ENCODE measurements at regions not wholly inside any gene's neighbourhood (a gene's known extent, or its start where the extent isn't known, plus 50 kb on each side); places are given as distances from the start of the nearest gene placed in this dataset.

DNA sequence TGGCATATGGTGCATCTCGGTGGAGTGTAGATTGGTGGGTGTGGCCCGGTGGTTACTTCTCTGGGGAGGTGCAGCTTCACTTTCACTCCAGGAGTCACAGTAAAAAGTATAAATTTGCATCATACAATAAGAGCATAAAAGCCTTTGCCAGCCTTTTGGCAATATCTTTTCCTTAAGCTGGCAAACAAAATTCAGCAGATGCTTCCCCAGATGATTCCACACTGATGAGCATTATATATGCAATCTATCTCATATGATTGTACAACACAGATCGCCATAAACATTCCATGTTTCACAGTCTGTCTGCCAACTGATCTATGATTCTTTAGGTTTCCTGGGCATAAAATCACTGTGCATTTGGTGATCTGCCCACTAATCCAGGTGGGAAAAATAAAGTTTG, 120.2 kb upstream of the ALCAM start:
- 88% methylated on average over 3 of the region's 3 CpGs; no CpG with 5 or more reads in 1 of the 2 experiments for WGBS, 2 experiments (ENCODE audit: extremely low coverage in 1 of 2, insufficient coverage in 1 of 2, insufficient read length in 1 of 2, insufficient replicate concordance in 2 of 2, low coverage in 1 of 2, low lambda C conversion rate in 2 of 2, missing lambda C conversion rate in 1 of 2)
- POLR2A ChIA-PET (ENCODE audit: partially characterized antibody), result no interaction called here
- TF ChIP-seq TEAD4 (IDR thresholded peaks at IDR 0.05; ENCODE audit: low read depth, low read length) (no peak), CBX5 (IDR thresholded peaks at IDR 0.05; ENCODE audit: low read depth, low read length) (no peak), POLR2A (IDR thresholded peaks at IDR 0.05; ENCODE audit: control extremely low read depth in 1 of 2, low read depth in 2 of 2, low read length in 2 of 2) (no peak), SUZ12 (IDR thresholded peaks at IDR 0.05; ENCODE audit: low read length) (no peak), JUN (IDR thresholded peaks at IDR 0.05; ENCODE audit: low read depth, low read length) (no peak), RBBP5 (IDR thresholded peaks at IDR 0.05; ENCODE audit: borderline replicate concordance, low read depth, low read length) (no peak)
- H3K27me3 ChIP-seq (replicated peaks in 1 of 4; ENCODE audit: control insufficient read depth in 3 of 4, extremely low read depth in 1 of 4, insufficient read depth in 3 of 4, low read length in 3 of 4), result no peaks in the 10 kb centered on the region
- no peaks in the 10 kb centered on the region for H3K79me1 ChIP-seq (ENCODE audit: low read depth, low read length)
- no peak overlapping the region for H2AFZ ChIP-seq (ENCODE audit: low read length)
- no peak overlapping the region for H4K8ac ChIP-seq (ENCODE audit: extremely low read depth, insufficient read depth, low read length)
- 0 out of 4 replicates have a peak, but pooled peaks cover 0 to 3% of the 10 kb centered on the region in 2 experiments for H3K9me3 ChIP-seq (ENCODE audit: insufficient read depth in 2 of 2, low read depth in 1 of 2, low read length in 1 of 2)
- H3K18ac ChIP-seq (ENCODE audit: extremely low read depth, low read length), result no peak overlapping the region
- no peak for DNase-seq (ENCODE audit: low read depth in 1 of 2, low spot score in 2 of 2)
- H3K79me2 ChIP-seq (ENCODE audit: control insufficient read depth in 1 of 2, insufficient read depth in 2 of 2, low read length in 2 of 2), result no peaks in the 10 kb centered on the region
- no peak overlapping the region for H2BK120ac ChIP-seq (replicated peaks; ENCODE audit: low read depth, low read length)
- H3K4me3 ChIP-seq (ENCODE audit: extremely low read depth in 1 of 4, insufficient read depth in 2 of 4, low read depth in 3 of 4, low read length in 4 of 4), result no peak overlapping the region
- no peaks in the 10 kb centered on the region for H4K20me1 ChIP-seq (replicated peaks in 1 of 2; ENCODE audit: control insufficient read depth in 1 of 2, insufficient read depth in 2 of 2, low read length in 2 of 2)
- H2BK5ac ChIP-seq (ENCODE audit: low read depth, low read length), result no peak overlapping the region
- no peak overlapping the region for H3K27ac ChIP-seq (ENCODE audit: low read depth, low read length)
- no peak overlapping the region for H3K4me2 ChIP-seq (ENCODE audit: insufficient read depth in 1 of 2, low read depth in 2 of 2, low read length in 2 of 2)
- H3K23ac ChIP-seq (ENCODE audit: insufficient read length), result no peak overlapping the region
- no peak overlapping the region for H2AK5ac ChIP-seq (ENCODE audit: low read depth, low read length)
- H2BK15ac ChIP-seq (ENCODE audit: low read length), result no peak overlapping the region
- no peak overlapping the region for H3K4ac ChIP-seq (replicated peaks; ENCODE audit: insufficient read length, low read depth, low read length)
- H3K56ac ChIP-seq (replicated peaks; ENCODE audit: insufficient read length, low read depth, low read length), result no peak overlapping the region
- CTCF ChIA-PET (ENCODE audit: partially characterized antibody), result no interaction called here
- H4K5ac ChIP-seq (ENCODE audit: insufficient read length, low read depth, low read length), result no peak overlapping the region
- no peak overlapping the region for H3K14ac ChIP-seq (ENCODE audit: insufficient read length)
- H3K36me3 ChIP-seq (ENCODE audit: control insufficient read depth in 2 of 4, insufficient read depth in 4 of 4, low read length in 3 of 4), result no peaks in the 10 kb centered on the region
- H3K9ac ChIP-seq (replicated peaks in 1 of 4; ENCODE audit: extremely low read depth in 1 of 4, low read depth in 3 of 4, low read length in 3 of 4), result no peak overlapping the region
- H2BK12ac ChIP-seq (ENCODE audit: low read depth, low read length), result no peak overlapping the region
- H4K91ac ChIP-seq (replicated peaks; ENCODE audit: insufficient read length, low read length), result no peak overlapping the region
- no peaks in the 10 kb centered on the region for H3K23me2 ChIP-seq (ENCODE audit: low read depth, low read length)
- no peaks in the 10 kb centered on the region for H3K4me1 ChIP-seq (replicated peaks in 1 of 4; ENCODE audit: control insufficient read depth in 3 of 4, insufficient read depth in 4 of 4, low read length in 3 of 4)
- no peak overlapping the region for H2BK20ac ChIP-seq (ENCODE audit: low read length)
- no peak for FAIRE-seq
